HG02588 (cell line): ENCODE measurements at regions not wholly inside any gene's neighbourhood (a gene's known extent, or its start where the extent isn't known, plus 50 kb on each side); places are given as distances from the start of the nearest gene placed in this dataset.

Experiments
- ATAC-seq: cut with Tn5 transposase; IDR thresholded peaks from one replicate; pipeline ENCODE4 v1.9.1; 2021; ENCODE audit warnings: mild to moderate bottlenecking, moderate library complexity; ENCODE audit not compliant: unreplicated experiment

DNA sequence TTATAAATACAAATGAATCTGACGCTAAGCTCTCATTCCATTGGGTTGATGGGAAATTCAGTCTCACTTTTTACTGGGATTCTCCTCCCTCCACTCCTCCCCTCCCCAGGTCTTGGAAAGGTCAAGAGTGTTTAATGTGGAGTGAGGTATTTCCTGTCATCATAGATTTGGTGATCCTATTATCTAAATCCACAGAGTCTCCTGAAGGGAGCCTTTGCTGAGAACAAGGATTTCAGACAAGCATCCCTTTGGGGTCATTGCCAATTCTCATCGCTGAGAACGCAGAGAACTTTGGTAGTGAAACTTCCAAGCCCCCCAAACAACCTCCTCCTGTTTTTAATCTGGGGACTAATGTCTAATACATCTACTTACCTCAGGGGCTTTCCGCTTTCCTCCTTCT is 297.9 kb downstream of the OTOL1 start:
- ATAC-seq, result no peak

DNA sequence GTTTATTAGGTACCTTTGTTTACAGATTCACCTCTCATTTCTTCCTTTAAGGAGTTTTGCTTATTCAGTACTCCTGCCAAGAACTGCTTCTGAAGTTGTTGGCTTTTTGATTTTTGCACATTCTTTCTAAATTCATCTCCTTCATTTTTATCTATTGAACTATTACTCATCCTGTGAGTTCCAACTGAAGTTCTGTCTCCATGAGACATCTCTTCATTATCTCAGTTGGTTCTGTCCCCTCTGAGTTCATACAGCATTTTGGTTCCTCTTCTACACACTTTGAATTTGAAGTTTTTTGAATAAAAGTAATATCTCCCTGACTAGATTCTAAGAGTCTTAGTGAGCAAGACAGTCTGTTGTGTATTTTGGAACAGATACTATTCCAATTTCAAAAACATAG is 299.7 kb downstream of the OTOL1 start:
- no peak for ATAC-seq

DNA sequence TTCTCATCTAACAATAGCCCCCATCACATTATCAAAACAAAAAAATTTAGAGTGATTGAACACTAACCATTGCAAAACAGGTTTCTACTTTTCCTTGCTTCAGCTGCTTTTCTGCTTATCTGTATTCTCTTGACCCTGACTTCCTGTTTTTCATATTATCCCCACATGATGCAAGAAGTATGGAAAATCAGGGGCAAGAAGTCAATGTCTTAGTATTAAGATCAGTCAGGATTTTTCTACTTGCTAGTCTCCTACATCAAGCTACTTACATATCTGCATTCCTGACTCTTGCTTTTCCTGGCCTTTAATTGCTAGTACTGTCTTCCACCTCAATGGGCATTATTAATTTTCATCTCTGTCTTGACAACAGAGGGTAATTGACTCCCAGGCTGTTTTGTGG is 300.2 kb downstream of the OTOL1 start:
- no peak for ATAC-seq

DNA sequence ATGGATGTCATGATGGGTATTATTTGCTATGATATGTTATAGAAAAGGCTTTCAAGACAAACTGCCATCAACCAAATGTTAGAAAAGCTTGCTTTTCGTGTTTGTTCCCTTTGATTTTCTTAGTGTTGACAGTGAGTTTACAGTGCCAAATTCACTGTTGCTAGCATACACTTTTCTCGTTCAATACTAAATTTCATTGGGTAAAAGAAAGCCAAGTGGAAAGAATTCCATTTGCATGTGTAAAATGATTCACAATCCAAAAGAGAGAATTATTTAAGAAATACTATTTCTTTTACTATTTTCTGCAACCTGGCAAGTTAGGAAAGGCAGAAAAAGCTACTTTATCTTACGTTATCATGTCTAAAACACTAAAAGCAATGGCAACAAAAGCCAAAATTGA is 301.4 kb downstream of the OTOL1 start:
- no peak for ATAC-seq

DNA sequence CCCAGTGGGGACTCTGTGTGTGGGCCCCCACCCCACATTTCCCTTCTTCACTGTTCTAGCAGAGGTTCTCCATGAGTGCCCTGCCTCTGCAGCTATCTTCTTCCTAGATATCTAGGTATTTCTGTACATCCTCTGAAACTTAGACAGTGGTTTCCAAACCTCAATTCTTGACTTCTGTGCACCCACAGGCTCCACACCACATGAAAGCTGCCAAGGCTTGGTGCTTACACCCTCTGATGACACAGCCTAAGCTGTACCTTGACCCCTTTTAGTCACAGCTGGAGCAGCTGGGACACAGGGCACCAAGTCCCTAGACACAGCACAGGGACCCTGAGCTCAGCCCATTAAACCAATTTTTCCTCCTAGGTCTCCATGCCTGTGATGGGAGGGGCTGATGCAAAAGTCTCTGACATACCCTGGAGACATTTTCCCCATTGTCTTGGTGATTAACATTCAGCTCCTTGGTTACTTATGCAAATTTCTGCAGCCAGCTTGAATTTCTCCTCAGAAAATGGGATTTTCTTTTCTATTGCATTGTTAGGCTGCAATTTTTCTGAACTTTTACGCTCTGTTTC is 304.5 kb downstream of the OTOL1 start:
- ATAC-seq, result no peak

DNA sequence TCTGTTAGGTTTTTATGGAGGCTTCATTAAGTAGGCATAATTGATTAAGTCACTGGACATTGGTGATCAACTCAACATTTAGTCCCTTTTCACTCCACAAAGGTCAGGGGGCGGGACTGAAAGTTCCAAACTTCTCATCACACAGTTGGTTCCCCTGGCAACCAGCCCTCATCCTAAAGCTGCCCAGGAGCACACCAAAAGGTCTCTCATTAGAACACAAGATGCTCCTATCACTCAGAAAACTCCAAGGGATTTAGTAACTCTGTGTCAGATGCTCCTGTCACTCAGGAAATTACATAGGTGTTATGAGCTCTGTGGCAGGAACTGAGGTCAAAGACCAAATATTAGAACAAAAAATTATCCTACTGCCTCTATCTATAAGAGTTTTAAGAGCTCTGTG is 321.5 kb downstream of the OTOL1 start:
- no peak for ATAC-seq

DNA sequence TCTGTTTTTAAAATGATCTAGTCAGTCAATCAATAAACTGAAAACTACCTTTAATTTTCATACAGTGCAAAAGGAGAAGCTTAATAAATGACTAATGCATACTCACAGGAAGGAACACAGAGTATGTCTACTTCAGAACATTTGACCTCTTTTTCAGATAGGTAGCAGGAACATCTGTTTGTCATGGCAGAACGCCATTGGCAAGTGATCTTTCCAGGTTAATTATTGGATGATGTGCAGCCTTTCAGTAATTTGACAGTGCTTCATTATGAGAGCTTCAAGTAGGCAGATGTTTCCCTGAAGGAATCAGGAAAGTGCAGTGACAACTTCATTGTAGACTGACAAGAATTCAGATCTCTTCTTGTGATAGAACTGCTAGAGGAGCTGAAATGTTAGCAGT is 325.0 kb downstream of the OTOL1 start:
- no peak for ATAC-seq

DNA sequence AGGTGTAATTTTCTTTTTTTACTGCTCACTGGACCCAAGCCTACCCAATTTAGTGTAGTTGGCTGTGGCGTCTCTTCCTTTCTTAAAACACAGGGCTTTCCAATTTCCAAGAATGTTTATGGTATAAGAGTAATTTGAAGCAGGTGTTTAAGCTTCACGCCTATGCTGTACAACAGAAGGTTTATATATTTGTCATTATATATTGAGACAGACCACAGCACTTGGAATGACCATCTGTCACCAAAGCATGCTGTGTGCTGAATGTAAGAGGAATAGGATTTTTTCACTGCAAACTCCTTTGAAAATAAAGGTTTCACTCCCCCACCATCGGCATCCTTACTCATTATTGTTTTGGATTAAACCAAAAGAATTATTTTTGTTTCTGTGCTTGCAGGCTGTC is 325.7 kb downstream of the OTOL1 start:
- no peak for ATAC-seq

DNA sequence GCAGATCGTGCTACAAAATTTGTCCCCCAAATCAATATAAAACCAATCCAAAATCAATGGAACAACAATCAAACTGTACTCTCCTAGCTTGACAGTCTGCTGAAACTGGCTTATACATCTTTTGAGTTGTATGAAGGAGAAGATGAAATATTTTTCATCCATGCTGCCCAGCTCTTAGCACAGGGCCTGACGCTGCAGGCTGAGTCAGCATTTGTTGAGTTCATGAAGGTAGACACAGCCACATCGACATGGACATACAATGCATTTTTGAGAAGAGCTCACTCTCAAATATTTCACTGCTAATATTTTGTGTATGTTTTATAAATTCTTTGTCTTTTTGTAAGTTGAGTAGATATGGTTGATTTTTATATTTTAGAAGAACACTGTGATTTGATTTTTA is 327.3 kb downstream of the OTOL1 start:
- no peak for ATAC-seq

DNA sequence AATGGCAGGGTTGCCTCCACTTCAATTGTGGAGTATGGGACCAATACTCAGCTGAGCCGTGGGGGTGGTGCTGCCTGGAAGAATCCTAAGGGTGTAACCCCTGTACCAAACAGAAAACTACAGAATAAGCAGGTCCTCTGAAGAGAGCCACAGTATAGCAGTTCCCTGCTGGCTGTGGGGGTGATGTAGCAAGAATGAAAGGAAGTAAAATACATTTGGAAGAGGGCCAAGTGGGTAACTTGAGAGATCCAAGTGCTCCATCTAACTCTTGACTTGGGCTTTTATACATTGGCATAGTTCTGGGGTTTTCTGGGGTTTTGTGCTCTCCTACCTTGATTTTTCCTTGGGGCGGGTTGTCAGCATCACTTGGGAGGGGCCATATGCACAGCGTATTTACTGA is 341.4 kb downstream of the OTOL1 start:
- no peak for ATAC-seq

DNA sequence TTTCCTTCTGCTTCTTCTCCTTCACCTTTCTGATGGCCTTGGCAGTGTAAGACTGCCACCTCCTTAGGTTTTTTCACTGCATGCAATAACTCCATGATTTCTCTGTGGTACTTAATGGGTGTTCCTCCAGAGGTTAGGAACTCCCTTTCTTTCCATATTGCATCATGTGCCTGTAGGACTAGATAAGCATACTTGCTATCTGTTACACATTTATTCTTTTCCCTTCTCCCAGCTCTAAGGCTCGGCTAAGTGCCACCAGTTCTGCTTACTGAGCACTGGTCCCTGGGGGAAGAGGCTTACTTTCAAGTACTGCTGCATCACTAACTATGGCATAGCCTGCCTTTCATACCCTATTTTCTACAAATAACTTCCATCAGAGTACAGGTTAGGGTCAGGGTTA is 351.8 kb downstream of the OTOL1 start:
- ATAC-seq, result no peak

DNA sequence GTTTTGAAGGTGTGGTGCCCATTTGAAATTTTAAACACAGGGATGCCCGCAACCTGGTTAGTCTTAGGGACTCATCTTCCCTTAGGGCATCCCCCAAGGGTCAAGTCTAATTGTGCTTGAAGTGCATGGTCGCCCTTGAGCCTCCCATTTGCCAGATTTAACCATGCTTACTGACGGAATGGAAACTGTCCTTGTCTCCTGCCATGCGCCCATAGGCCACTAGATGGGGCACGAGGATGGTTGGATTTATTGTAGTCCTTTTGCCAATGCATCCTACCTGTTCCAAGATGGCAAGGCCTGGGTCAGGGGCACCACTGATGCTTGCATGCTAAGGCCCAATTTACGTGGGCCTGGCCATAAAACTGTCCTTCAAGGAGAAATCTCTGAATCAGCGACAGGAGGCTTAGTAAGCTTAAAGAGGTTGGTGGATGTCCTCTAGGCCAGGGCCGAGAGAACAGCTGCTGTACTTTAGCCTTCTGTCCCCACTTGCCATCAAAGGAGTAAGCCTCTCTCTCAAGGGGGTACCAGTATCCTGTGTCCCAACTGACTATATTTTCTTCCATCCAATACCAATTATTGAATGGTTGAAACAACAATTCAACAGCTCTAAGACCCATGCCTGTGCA is 355.4 kb downstream of the OTOL1 start:
- ATAC-seq, result peak; percentile 87

DNA sequence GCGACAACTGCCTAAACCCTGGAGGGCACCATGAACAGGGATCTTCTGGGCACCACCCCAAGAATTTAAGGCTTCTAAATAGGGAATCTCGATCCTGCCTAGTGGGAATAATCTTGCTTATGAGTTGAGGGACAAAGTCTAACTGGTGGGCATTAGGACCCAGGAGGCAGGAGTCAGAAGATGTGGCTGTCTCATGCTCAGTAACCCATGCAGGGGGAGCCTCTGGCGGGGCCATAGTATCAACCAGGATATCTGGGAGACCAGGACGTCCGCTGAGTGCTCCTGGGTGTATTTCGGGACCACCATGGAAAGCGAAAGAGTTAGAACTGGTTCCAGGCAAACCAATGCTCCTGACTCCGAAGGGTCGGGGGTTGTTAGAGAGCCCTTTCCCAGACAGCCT is 356.1 kb downstream of the OTOL1 start:
- ATAC-seq, result no peak

DNA sequence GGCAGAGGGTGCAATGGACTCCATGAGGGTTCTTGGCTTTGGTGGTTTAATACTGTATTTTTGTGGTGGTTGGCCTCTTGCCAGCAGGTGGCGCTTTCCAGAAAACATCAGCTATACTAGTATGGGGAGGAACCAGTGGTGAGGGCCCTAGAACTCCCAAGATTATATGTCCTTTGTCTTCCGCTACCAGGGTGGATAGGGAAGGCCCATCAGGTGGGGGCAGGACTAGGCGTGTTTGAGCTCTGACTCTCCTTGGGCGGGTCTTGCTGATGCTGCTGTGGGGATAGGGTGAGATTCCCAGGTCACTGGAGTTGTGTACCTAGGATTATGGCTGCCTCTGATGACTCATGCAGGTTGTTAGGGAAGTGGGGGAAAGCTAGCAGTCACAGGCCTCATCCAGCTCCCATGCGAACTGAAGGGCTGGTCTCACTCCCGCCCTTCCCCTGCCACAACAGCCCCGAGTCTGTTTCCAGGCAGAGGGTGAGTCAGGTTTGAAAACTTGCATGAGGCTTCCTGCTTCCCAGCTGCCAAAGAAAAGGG is 357.7 kb downstream of the OTOL1 start:
- ATAC-seq, result no peak

DNA sequence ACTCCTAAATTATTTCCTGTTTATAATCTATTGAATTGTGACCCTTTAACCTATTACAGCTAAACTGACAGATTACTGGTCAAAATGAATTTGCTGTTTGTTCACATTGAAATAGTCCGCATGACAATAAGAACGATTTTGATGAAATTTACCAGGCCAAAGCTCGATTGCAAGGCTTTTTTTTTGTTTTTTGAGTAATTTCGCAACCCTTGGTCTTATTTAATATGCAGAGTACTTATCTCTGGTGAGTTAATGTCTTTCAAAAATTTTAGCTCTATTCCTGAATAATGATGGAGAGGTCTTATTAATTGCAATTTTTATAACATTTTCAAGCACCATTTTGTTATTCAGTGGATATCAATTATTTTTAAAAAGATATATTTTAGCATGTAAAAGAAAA is 362.4 kb downstream of the OTOL1 start:
- no peak for ATAC-seq

DNA sequence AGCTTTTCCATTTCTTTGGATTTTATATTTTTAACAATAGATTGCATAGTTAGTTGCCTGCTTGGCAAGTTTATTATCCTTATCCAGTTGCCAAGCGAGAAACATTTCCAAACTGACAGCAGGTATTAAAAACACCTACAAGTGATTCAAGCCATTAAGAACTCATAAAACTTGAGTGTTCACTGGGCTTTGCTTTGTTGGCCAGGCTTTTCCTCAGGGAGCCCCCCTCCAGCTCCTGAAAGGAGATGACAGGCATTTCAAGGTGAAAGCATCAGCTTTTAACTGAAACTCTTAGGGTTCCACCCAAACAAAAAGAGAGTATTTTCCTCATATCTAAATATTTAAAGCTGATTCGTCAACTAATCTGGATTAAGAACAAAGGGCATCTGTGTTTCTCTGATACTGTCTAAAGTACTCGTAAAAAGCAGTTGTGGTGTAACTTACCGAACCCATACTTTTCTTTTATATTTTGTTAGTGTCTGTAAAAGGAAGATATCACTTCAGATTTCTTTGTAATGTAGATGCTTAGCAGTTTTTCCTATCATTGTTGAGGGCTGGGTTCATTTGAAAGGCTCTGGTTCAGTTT is 363.4 kb downstream of the OTOL1 start:
- ATAC-seq, result no peak

DNA sequence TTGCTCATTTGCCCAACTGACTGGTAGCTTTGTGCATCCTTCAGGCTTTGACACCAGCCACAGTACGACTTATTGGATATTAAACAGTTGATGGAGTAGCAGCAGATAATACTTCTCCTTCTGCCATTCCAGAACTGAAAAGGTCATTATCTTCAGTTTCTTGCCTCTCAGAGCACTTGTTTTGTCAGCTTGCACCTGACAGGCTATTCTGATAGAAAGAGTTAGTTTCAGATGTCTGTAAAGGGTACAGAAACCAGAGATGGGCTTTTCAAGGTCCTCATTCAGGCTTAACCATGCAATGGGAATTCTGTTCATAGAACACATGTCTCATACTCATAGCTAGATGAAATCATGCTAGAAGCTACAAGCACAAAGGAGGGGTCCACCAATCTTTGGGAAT is 367.2 kb downstream of the OTOL1 start:
- no peak for ATAC-seq

DNA sequence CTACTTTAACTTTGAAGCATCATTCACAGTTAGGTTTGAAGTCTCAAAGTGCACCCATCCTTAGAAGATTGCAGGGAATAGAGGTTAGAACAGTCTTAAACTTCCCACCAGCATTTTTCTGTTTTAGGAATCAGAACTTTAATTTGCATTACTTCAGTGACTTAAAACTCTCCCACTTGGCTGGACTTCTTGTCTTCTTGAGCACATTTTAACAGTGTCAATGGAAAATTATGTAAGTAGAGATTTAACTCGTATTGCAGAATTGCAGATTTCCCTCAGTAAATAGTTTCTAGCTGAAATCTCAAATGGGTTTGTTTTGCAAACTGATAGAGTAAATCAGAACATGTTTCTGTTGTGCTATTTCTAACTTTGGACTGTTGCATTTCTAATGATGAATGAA is 369.6 kb downstream of the OTOL1 start:
- ATAC-seq, result no peak

DNA sequence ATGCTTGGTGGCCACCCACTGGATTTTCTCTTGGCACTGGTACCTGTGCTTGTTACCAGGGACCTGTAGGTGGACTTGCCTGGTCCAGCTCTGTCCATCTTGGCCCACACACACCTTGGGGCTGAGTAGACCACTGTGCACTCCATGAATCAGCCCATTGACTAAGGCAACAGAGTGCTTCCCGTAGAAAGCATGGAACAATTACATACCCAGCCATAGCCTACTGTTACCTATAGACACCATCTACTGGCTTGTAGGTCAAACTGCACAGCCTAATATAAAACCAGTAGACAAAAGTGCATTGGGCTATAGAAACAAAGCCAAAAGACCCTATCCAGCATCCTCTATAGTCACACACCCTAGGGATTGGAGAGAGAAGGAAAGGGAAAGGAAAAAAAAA is 378.9 kb downstream of the OTOL1 start:
- no peak for ATAC-seq

DNA sequence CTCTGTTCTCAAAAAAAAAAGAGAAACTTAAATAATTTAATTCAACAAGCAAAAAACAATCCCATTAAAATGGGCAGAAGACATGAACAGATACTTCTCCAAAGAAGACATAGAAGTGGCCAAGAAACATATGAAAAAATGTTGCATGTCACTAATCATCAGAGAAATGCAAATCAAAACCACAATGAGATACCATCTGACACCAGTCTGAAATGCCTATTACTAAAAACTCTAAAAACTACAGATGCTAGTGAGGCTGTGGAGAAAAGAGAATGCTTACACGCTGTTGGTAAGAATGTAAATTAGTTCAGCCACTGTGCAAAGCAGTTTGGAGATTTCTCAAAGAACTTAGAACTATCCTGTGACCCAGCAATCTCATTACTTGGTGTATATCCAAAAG is 382.9 kb downstream of the OTOL1 start:
- no peak for ATAC-seq

DNA sequence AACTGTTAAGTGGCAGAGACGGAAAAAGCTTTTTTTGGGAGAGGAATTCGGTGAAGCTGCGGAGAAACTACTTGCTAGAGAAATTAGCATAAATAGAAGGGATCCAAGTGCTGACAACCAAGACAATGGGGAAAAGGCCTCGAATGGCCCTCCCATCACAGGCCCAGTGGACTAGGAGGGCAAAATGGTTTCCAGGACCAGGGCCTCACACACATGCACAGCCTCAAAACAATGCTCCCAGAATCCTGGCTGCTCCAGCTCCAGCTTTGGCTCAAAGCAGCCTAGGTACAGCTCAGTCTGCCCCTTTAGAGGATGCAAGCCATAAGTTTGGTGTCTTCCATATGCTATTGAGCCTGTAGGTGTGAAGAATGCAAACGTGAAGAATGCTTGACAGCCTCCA is 388.2 kb downstream of the OTOL1 start:
- ATAC-seq, result no peak

DNA sequence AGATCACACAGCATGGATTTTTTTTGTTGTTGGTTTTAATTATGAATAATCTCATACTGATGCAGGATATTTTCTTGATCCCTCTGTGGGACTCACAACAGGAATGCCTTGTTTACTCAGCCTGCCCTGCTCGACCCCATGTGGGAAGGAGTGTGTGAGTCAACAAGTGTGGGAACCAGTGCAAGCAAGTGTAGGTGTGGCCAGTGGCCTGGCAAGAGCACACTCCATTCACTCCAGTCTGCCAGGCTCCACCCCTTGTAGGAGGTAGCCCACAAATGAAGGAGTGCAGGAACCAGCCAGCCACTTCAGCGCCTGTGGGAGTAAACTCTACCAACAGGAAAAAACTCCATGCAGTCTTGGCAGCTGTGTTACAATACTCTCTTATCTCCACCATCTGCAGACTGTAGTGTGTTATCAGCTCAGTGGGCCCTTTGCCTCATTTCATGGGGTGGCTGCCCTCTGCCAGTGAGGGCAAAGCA is 393.6 kb downstream of the OTOL1 start:
- no peak for ATAC-seq

DNA sequence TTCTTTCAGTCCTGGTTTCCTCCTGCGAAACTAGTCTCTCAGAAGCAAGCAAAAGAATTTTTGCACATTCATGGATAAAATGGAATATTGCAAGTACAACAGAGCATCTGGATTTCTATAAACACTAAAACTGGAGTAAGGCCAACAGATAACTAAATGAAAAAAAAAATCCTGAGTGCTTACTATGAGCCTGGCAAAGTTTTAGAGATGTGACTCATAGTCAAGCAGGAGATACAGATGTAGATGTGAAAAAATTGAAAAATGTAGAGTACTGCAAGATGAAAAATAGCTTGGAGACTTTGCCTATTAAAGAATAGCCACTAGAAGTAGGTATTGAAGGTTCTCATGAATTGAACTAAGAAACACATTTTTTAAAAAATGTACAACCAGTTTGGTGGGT is 397.4 kb downstream of the OTOL1 start:
- ATAC-seq, result no peak
